GM18870 (cell line): ENCODE measurements at regions not wholly inside any gene's neighbourhood (a gene's known extent, or its start where the extent isn't known, plus 50 kb on each side); places are given as distances from the start of the nearest gene placed in this dataset.

Experiments used
- ATAC-seq: cut with Tn5 transposase; IDR thresholded peaks from one replicate; pipeline ENCODE4 v1.9.1; 2021; ENCODE audit warnings: moderate library complexity; ENCODE audit not compliant: unreplicated experiment

GRCh38 chr13:63684822-63685221, 2269.2 kb upstream of the PCDH20 start:
- ATAC-seq, result no peak

GRCh38 chr13:63680704-63681103, 2265.1 kb upstream of the PCDH20 start:
- ATAC-seq, result no peak

GRCh38 chr13:63671296-63671695, 2255.6 kb upstream of the PCDH20 start:
- ATAC-seq, result no peak

- no peak for ATAC-seq
Measured at GRCh38 chr13:63651394-63651793, 2235.7 kb upstream of the PCDH20 start.

- ATAC-seq, result no peak
Measured at GRCh38 chr13:63643543-63643942, 2227.9 kb upstream of the PCDH20 start.

- ATAC-seq, result peak; percentile 56
Measured at GRCh38 chr13:63636316-63636993, 2220.8 kb upstream of the PCDH20 start.

- ATAC-seq, result no peak
Measured at GRCh38 chr13:63632321-63632720, 2216.7 kb upstream of the PCDH20 start.

GRCh38 chr13:63631006-63631405, 2215.4 kb upstream of the PCDH20 start:
- no peak for ATAC-seq

- no peak for ATAC-seq
Measured at GRCh38 chr13:63629591-63629990, 2213.9 kb upstream of the PCDH20 start.

GRCh38 chr13:63628310-63628709, 2212.7 kb upstream of the PCDH20 start:
- no peak for ATAC-seq

GRCh38 chr13:63625869-63626268, 2210.2 kb upstream of the PCDH20 start:
- ATAC-seq, result no peak

GRCh38 chr13:63614874-63615612, 2199.4 kb upstream of the PCDH20 start:
- ATAC-seq, result no peak

- no peak for ATAC-seq
Measured at GRCh38 chr13:63607153-63607552, 2191.5 kb upstream of the PCDH20 start.

- ATAC-seq, result no peak
Measured at GRCh38 chr13:63605962-63606361, 2190.3 kb upstream of the PCDH20 start.

GRCh38 chr13:63605403-63605802, 2189.8 kb upstream of the PCDH20 start:
- ATAC-seq, result no peak

- no peak for ATAC-seq
Measured at GRCh38 chr13:63595811-63596210, 2180.2 kb upstream of the PCDH20 start.

GRCh38 chr13:63586467-63586866, 2170.8 kb upstream of the PCDH20 start:
- ATAC-seq, result no peak

- ATAC-seq, result no peak
Measured at GRCh38 chr13:63578796-63579195, 2163.1 kb upstream of the PCDH20 start.

- no peak for ATAC-seq
Measured at GRCh38 chr13:63567031-63567430, 2151.4 kb upstream of the PCDH20 start.

- ATAC-seq, result no peak
Measured at GRCh38 chr13:63554157-63554556, 2138.5 kb upstream of the PCDH20 start.

- no peak for ATAC-seq
Measured at GRCh38 chr13:63551731-63552130, 2136.1 kb upstream of the PCDH20 start.

GRCh38 chr13:63546524-63546923, 2130.9 kb upstream of the PCDH20 start:
- ATAC-seq, result no peak

- ATAC-seq, result no peak
Measured at GRCh38 chr13:63542770-63543169, 2127.1 kb upstream of the PCDH20 start.
